SK-N-SH (cell line): ENCODE measurements at regions not wholly inside any gene's neighbourhood (a gene's known extent, or its start where the extent isn't known, plus 50 kb on each side); places are given as distances from the start of the nearest gene placed in this dataset.

Source experiments
- CTCF ChIA-PET: fragments of 300-600, 350-600 bp; formaldehyde crosslinking; extraction: SDS; loops from one replicate; lab custom pipeline; 2021; lab: Yijun Ruan, JAX
- POLR2A ChIA-PET: fragments of 350-600 bp; sonication (Branson Sonifier 250); formaldehyde crosslinking; extraction: SDS; loops from one replicate; lab custom pipeline; 2020; ENCODE audit warnings: antibody characterized with exemption, inconsistent platforms; lab: Yijun Ruan, JAX
- DNase-seq: peaks from one replicate; pipeline ENCODE4 v3.0.0; 2012
- H2AFZ ChIP-seq: fragments of 200-600 bp; sonication (generic); 2 replicates; pipeline ENCODE4 v1.8.1; 2016; ENCODE audit warnings: antibody characterized with exemption, mild to moderate bottlenecking, low read depth
- H3F3A ChIP-seq: fragments of 200-600 bp; sonication (generic); replicated peaks from 2 replicates; pipeline ENCODE3; 2016; ENCODE audit warnings: antibody characterized with exemption, mild to moderate bottlenecking; ENCODE audit not compliant: insufficient read depth
- H3K27ac ChIP-seq, 2 experiments: fragments of 200-500 bp in 1 of 2; fragments of 200-600 bp in 1 of 2; sonication (Bioruptor generic) in 1 of 2; sonication (generic), shearing (Covaris generic) in 1 of 2; 2 replicates each; pipeline versions ENCODE4 v1.5.1 to v1.6.1; 2014 to 2016; ENCODE audit warnings: low read depth in 2 of 2, inconsistent platforms in 1 of 2, low read length in 1 of 2, mild to moderate bottlenecking in 1 of 2, mixed read lengths in 1 of 2
- H3K27me3 ChIP-seq: fragments of 200-600 bp; sonication (generic), shearing (Covaris generic); 2 replicates; pipeline ENCODE4 v1.6.1; 2016; ENCODE audit warnings: mixed run types; ENCODE audit not compliant: insufficient read depth
- H3K36me3 ChIP-seq, 2 experiments: fragments of 200-500 bp in 1 of 2; fragments of 200-600 bp in 1 of 2; sonication (Bioruptor generic) in 1 of 2; sonication (generic) in 1 of 2; replicated peaks in 1 of 2; 2 replicates each; pipeline versions ENCODE3 to v1.5.1; 2014 to 2016; ENCODE audit warnings: low read length in 1 of 2, mild to moderate bottlenecking in 1 of 2; ENCODE audit not compliant: insufficient read depth in 2 of 2, control insufficient read depth in 1 of 2
- H3K4me1 ChIP-seq, 2 experiments: fragments of 200-500 bp in 1 of 2; fragments of 200-600 bp in 1 of 2; sonication (Bioruptor generic) in 1 of 2; sonication (generic), shearing (Covaris generic) in 1 of 2; 2 replicates each; pipeline versions ENCODE4 v1.5.1 to v1.6.1; 2014 to 2016; ENCODE audit warnings: low read depth in 1 of 2, low read length in 1 of 2, mixed run types in 1 of 2; ENCODE audit not compliant: insufficient read depth in 2 of 2, control insufficient read depth in 1 of 2
- H3K4me2 ChIP-seq: fragments of 200-600 bp; sonication (generic), shearing (Covaris generic); 2 replicates; pipeline ENCODE4 v1.6.1; 2017; ENCODE audit warnings: mixed run types
- H3K4me3 ChIP-seq, 2 experiments: fragments of 200-500 bp in 1 of 2; fragments of 200-600 bp in 1 of 2; sonication (Bioruptor generic) in 1 of 2; sonication (generic), shearing (Covaris generic) in 1 of 2; 2 replicates each; pipeline versions ENCODE4 v1.5.1 to v1.8.1; 2014 to 2016; ENCODE audit warnings: low read depth in 2 of 2, inconsistent platforms in 1 of 2, low read length in 1 of 2, mild to moderate bottlenecking in 1 of 2, mixed read lengths in 1 of 2, moderate library complexity in 1 of 2
- H3K79me2 ChIP-seq: fragments of 200-600 bp; sonication (generic); 2 replicates; pipeline ENCODE4 v1.8.1; 2017; ENCODE audit warnings: mild to moderate bottlenecking; ENCODE audit not compliant: insufficient read depth
- H3K9ac ChIP-seq: fragments of 200-600 bp; sonication (generic); 2 replicates; pipeline ENCODE4 v1.6.1; 2017; ENCODE audit warnings: mixed run types
- H3K9me2 ChIP-seq: fragments of 200-600 bp; sonication (generic); 2 replicates; pipeline ENCODE4 v1.6.1; 2017; ENCODE audit warnings: mixed run types
- H3K9me3 ChIP-seq: fragments of 200-600 bp; sonication (generic); 2 replicates; pipeline ENCODE4 v1.6.1; 2017; ENCODE audit warnings: mixed run types, mild to moderate bottlenecking, moderate library complexity
- H4K20me1 ChIP-seq: fragments of 200-600 bp; sonication (generic); 2 replicates; pipeline ENCODE4 v1.6.1; 2017; ENCODE audit warnings: mild to moderate bottlenecking, mixed run types; ENCODE audit not compliant: insufficient read depth
- CHD2 ChIP-seq: fragments of 150-350 bp; IDR thresholded peaks from 2 replicates; pipeline ENCODE4 v1.6.1; 2018; ENCODE audit warnings: low read length; ENCODE audit not compliant: partially characterized antibody
- ELF1 ChIP-seq: IDR thresholded peaks from 2 replicates; pipeline ENCODE4 v1.4.0; 2012
- EP300 ChIP-seq, 2 experiments: IDR thresholded peaks; 2 replicates each; pipeline versions ENCODE4 v1.4.0 to v1.6.1; 2012; ENCODE audit warnings: borderline replicate concordance in 1 of 2, low read depth in 1 of 2, low read length in 1 of 2
- FOXJ3 ChIP-seq: sonication (generic); formaldehyde crosslinking; IDR thresholded peaks from 2 replicates; pipeline ENCODE4 v1.5.1; 2020; ENCODE audit warnings: mild to moderate bottlenecking, missing genetic modification reagents
- GATA2 ChIP-seq: sonication (generic); formaldehyde crosslinking; IDR thresholded peaks from 2 replicates; pipeline ENCODE4 v1.5.0; 2020; ENCODE audit warnings: mild to moderate bottlenecking, missing genetic modification reagents
- IRF3 ChIP-seq: fragments of 150-350 bp; IDR thresholded peaks from 2 replicates; pipeline ENCODE4 v1.6.1; 2016; ENCODE audit warnings: mild to moderate bottlenecking, low read depth, low read length
- MAX ChIP-seq: IDR thresholded peaks from 2 replicates; pipeline ENCODE4 v1.4.0; 2012; ENCODE audit warnings: low read depth
- MXI1 ChIP-seq: IDR thresholded peaks from 2 replicates; pipeline ENCODE4 v1.6.1; 2012; ENCODE audit warnings: mild to moderate bottlenecking, low read depth, low read length, improper control_type of control experiment
- PBX3 ChIP-seq: IDR thresholded peaks from 2 replicates; pipeline ENCODE4; 2012
- POLR2AphosphoS5 ChIP-seq: IDR thresholded peaks from 2 replicates; pipeline ENCODE4 v1.6.1; 2012; ENCODE audit warnings: low read depth, low read length
- RAD21 ChIP-seq: IDR thresholded peaks from 2 replicates; pipeline ENCODE4 v1.6.1; 2012; ENCODE audit warnings: mild to moderate bottlenecking, low read length
- RCOR1 ChIP-seq: fragments of 150-350 bp; IDR thresholded peaks from 2 replicates; pipeline ENCODE4 v1.6.1; 2017; ENCODE audit warnings: antibody characterized with exemption, low read length
- RXRA ChIP-seq: IDR thresholded peaks from 2 replicates; pipeline ENCODE4 v1.4.0; 2012; ENCODE audit warnings: low read depth, mild to moderate bottlenecking, borderline replicate concordance
- SIN3A ChIP-seq: IDR thresholded peaks from 2 replicates; pipeline ENCODE4 v1.6.1; 2012; ENCODE audit warnings: low read depth, mild to moderate bottlenecking, low read length, moderate library complexity, borderline replicate concordance
- TCF12 ChIP-seq: IDR thresholded peaks from 2 replicates; pipeline ENCODE4 v1.4.0; 2012
- TEAD4 ChIP-seq: IDR thresholded peaks from 2 replicates; pipeline ENCODE4 v1.4.0; 2012; ENCODE audit warnings: mild to moderate bottlenecking, borderline replicate concordance; ENCODE audit not compliant: insufficient read depth
- WGBS: methylation state at CpG from one replicate; pipeline ENCODE4 v1.1.6; 2017; ENCODE audit warnings: low lambda C conversion rate; 5-methylcytosine and 5-hydroxymethylcytosine counted together

GRCh38 chr10:20956843-20957242 is 59.7 kb upstream of the NEBL start:
- H3K79me2 ChIP-seq: no peaks in the 10 kb centered on the region
- no peak overlapping the region for H3K4me3 ChIP-seq
- peaks cover 0 to 32% of the 10 kb centered on the region in 2 experiments; a peak in 2 of 4 replicates for H3K4me1 ChIP-seq
- H3K27ac ChIP-seq: peak overlapping the region in 1 of 2 experiments; percentile 100; a peak in 2 of 4 replicates
- TF ChIP-seq SIN3A (no peak), TEAD4 (no peak), CHD2 (peak; percentile 67), RAD21 (peak; percentile 44; the same call in 1 of the 2 replicates), MAX (no peak), ELF1 (no peak), RXRA (no peak), GATA2 (CRISPR knock-in tag) (peak; percentile 75), EP300 (IDR thresholded peaks at IDR 0.05; ENCODE audit: borderline replicate concordance in 1 of 2, low read depth in 1 of 2, low read length in 1 of 2) (peak in 1 of 2 experiments; percentile 99; a peak in 2 of 4 replicates), MXI1 (peak; percentile 70; the same call in 1 of the 2 replicates), PBX3 (peak; percentile 31; the same call in 1 of the 2 replicates), POLR2AphosphoS5 (peak; percentile 33; the same call in 1 of the 2 replicates), IRF3 (no peak), RCOR1 (peak; percentile 89), TCF12 (peak; percentile 28; the same call in 1 of the 2 replicates), FOXJ3 (CRISPR knock-in tag) (peak; percentile 82)
- TF ChIP-seq, all 33 proteins: peak for 10
- CTCF ChIA-PET: interaction anchor here (1.0 to 2.2 kb wide), 6 partner anchors 8 to 142 kb away, joined by 3 to 8 read pairs (median 4); no protein-coding TSS in a partner anchor
- DNase-seq: peak; percentile 33
- 37% methylated on average over 3 of the region's 3 CpGs for WGBS
- POLR2A ChIA-PET: interaction anchor here (1.1 to 1.5 kb wide), 3 partner anchors 65 to 570 kb away, joined by 3 to 4 read pairs (median 4); no protein-coding TSS in a partner anchor
- Histone ChIP-seq H3K36me3 (peaks cover 0 to 2% of the 10 kb centered on the region in 2 experiments), H3F3A (no peaks in the 10 kb centered on the region), H3K9me3 (no peaks in the 10 kb centered on the region), H3K9me2 (no peaks in the 10 kb centered on the region), H3K4me2 (no peak overlapping the region), H4K20me1 (no peaks in the 10 kb centered on the region), H2AFZ (no peak overlapping the region), H3K27me3 (no peaks in the 10 kb centered on the region), H3K9ac (no peak overlapping the region)
